Pancreas (tissue), 10 donors: ENCODE measurements at regions not wholly inside any gene's neighbourhood (a gene's known extent, or its start where the extent isn't known, plus 50 kb on each side); places are given as distances from the start of the nearest gene placed in this dataset.

Experiments
- ATAC-seq, 4 donors: fragments of 200-7000 bp; cut with Tn5 transposase; one replicate each; pipeline versions ENCODE4 v1.8.0 to v1.9.1; 2020; ENCODE audit warnings: mild to moderate bottlenecking in 4 of 4, moderate library complexity in 4 of 4
- DNase-seq, 6 donors: peaks; one replicate each; pipeline ENCODE4 v3.0.0-alpha.2; 2020
- FAIRE-seq: peaks from 2 replicates; lab custom pipeline; 2012; peaks lifted over from hg19 to GRCh38; lab: Jason Lieb, UNC
- H3K27ac ChIP-seq, 4 donors: fragments of 200-600 bp; sonication (generic); 1 replicate in 3 of 4; 2 replicates in 1 of 4; pipeline versions ENCODE4 v1.5.0 to v1.8.0; 2020
- H3K27me3 ChIP-seq, 4 donors: fragments of 200-600 bp; one replicate each; pipeline ENCODE4 v1.8.0; 2021
- H3K36me3 ChIP-seq, 3 donors: fragments of 200-600 bp; sonication (generic) in 1 of 3; one replicate each; pipeline versions ENCODE4 v1.5.0 to v1.8.0; 2020 to 2021
- H3K4me1 ChIP-seq, 3 donors: fragments of 200-600 bp; one replicate each; pipeline ENCODE4 v1.8.0; 2021
- H3K4me3 ChIP-seq, 4 donors: fragments of 200-600 bp; sonication (generic) in 2 of 4; one replicate each; pipeline versions ENCODE4 v1.5.0 to v1.8.0; 2020 to 2021
- H3K9me3 ChIP-seq, 4 donors: fragments of 200-600 bp; one replicate each; pipeline ENCODE4 v1.8.0; 2021
- CTCF ChIP-seq, 4 donors: fragments of 200-600 bp; sonication (generic) in 3 of 4; IDR thresholded peaks; one replicate each; pipeline versions ENCODE4 v1.5.0 to v1.8.0; 2021; ENCODE audit warnings: antibody characterized with exemption in 4 of 4
- WGBS, 2 donors: extraction: QIAGEN DNeasy Blood & Tissue Kit; methylation state at CpG; one replicate each; pipeline ENCODE4 v1.1.7; 2013; 5-methylcytosine and 5-hydroxymethylcytosine counted together
- intact Hi-C, 3 donors: fragments of 100-400 bp; cut with DNase I; formaldehyde crosslinking; loops; one replicate each; pipeline versions ENCODE4 v1.11.1 to v1.14.2; 2022
- donor health status: healthy with polysubstance abuse.
- donor health status: DM: no; HTN: no; CAD: no; lungs with moderate emphysema.
- donor health status: DM: no; HTN: no; CAD: no.
- donor health status: control.
- donor health status: control.
- donor health status: Bipolar disorder and iron deficiency.
- donor health status: DM: yes; HTN: yes; CAD: no.
- donor health status: DM: no; HTN: no; CAD: no.
- donor health status: DM: no; HTN: no; CAD: no.
- donor health status: DM: yes; HTN: yes; CAD: no.

GRCh38 chr1:78426408-78426807 is 64.4 kb upstream of the PTGFR start:
- intact Hi-C loops = no loop called here
- Histone ChIP-seq H3K4me1 (no peaks in the 10 kb centered on the region), H3K9me3 (no peaks in the 10 kb centered on the region), H3K27me3 (no peaks in the 10 kb centered on the region), H3K27ac (no peak overlapping the region), H3K4me3 (no peak overlapping the region), H3K36me3 (no peaks in the 10 kb centered on the region)
- no peak for TF ChIP-seq CTCF (IDR thresholded peaks at IDR 0.05)
- WGBS, 2 donors = 58 to 60% methylated on average over 4 of the region's 4 CpGs
- no peak for FAIRE-seq
- DNase-seq = no peak
- no peak for ATAC-seq

GRCh38 chr1:78427506-78427905 is 63.3 kb upstream of the PTGFR start:
- intact Hi-C loops = no loop called here
- no peak for FAIRE-seq
- H3K27ac ChIP-seq = no peak overlapping the region
- no peak for ATAC-seq
- TF ChIP-seq CTCF (IDR thresholded peaks at IDR 0.05) = no peak
- H3K4me3 ChIP-seq = no peak overlapping the region
- no peak for DNase-seq
- H3K27me3 ChIP-seq = no peaks in the 10 kb centered on the region
- H3K9me3 ChIP-seq = no peaks in the 10 kb centered on the region
- no peaks in the 10 kb centered on the region for H3K36me3 ChIP-seq
- H3K4me1 ChIP-seq = no peaks in the 10 kb centered on the region
- 49 to 60% methylated on average over 2 of the region's 2 CpGs for WGBS, 2 donors

- no peak for TF ChIP-seq CTCF (IDR thresholded peaks at IDR 0.05)
- intact Hi-C loops = no loop called here
- ATAC-seq (no peak), FAIRE-seq (no peak), DNase-seq (no peak)
- no peak overlapping the region for H3K4me3 ChIP-seq
- H3K27ac ChIP-seq = no peak overlapping the region
- H3K4me1 ChIP-seq = no peaks in the 10 kb centered on the region
- H3K9me3 ChIP-seq = no peaks in the 10 kb centered on the region
- no peaks in the 10 kb centered on the region for H3K36me3 ChIP-seq
- no peaks in the 10 kb centered on the region for H3K27me3 ChIP-seq
- WGBS, 2 donors = 31 to 43% methylated on average over 1 of the region's 1 CpG
Measured at GRCh38 chr1:78432016-78432415, 58.8 kb upstream of the PTGFR start.

GRCh38 chr1:78434351-78434750 is 56.4 kb upstream of the PTGFR start:
- Histone ChIP-seq H3K4me1 (no peaks in the 10 kb centered on the region), H3K9me3 (no peaks in the 10 kb centered on the region), H3K27ac (no peak overlapping the region), H3K4me3 (no peak overlapping the region), H3K36me3 (no peaks in the 10 kb centered on the region), H3K27me3 (no peaks in the 10 kb centered on the region)
- intact Hi-C loops = no loop called here
- 70 to 82% methylated on average over 2 of the region's 2 CpGs for WGBS, 2 donors
- no peak for TF ChIP-seq CTCF (IDR thresholded peaks at IDR 0.05)
- DNase-seq (no peak), FAIRE-seq (no peak), ATAC-seq (no peak)

GRCh38 chr1:78436961-78437360 is 53.8 kb upstream of the PTGFR start:
- H3K27ac ChIP-seq = no peak overlapping the region
- intact Hi-C loops = no loop called here
- no peaks in the 10 kb centered on the region for H3K9me3 ChIP-seq
- no peak overlapping the region for H3K4me3 ChIP-seq
- TF ChIP-seq CTCF (IDR thresholded peaks at IDR 0.05) = no peak
- 49 to 71% methylated on average over 1 of the region's 1 CpG for WGBS, 2 donors
- DNase-seq = no peak
- no peak for FAIRE-seq
- H3K27me3 ChIP-seq = no peaks in the 10 kb centered on the region
- H3K36me3 ChIP-seq = no peaks in the 10 kb centered on the region
- H3K4me1 ChIP-seq = no peaks in the 10 kb centered on the region
- no peak for ATAC-seq
